Gastrocnemius medialis (tissue), 4 donors: ENCODE measurements at regions not wholly inside any gene's neighbourhood (a gene's known extent, or its start where the extent isn't known, plus 50 kb on each side); places are given as distances from the start of the nearest gene placed in this dataset.
"Not testable (repeated sequence)": the region's sequence is repeated elsewhere in the genome, so short reads cannot be mapped to it uniquely, and the experiment has no call there.

Experiments
- ATAC-seq, 2 donors: fragments of 150-250 bp; one replicate each; pipeline ENCODE4 v1.9.1; 2016
- DNase-seq, 2 donors: peaks; one replicate each; pipeline ENCODE4 v3.0.0-alpha.2; 2019
- H3K27ac ChIP-seq, 4 donors: fragments of 200-600 bp; sonication (generic); 1 replicate in 1 of 4; 2 replicates in 3 of 4; pipeline ENCODE4 v1.5.1; 2016 to 2018; ENCODE audit warnings: mild to moderate bottlenecking in 2 of 4, moderate library complexity in 1 of 4
- H3K27me3 ChIP-seq, 3 donors: fragments of 200-600 bp; sonication (generic) in 2 of 3; 1 replicate in 1 of 3; 2 replicates in 2 of 3; pipeline versions ENCODE4 v1.5.1 to v1.6.0; 2016 to 2019; ENCODE audit warnings: mild to moderate bottlenecking in 1 of 3, moderate library complexity in 1 of 3
- H3K36me3 ChIP-seq, 2 donors: fragments of 200-600 bp; sonication (generic) in 1 of 2; one replicate each; pipeline ENCODE4 v1.5.1; 2017 to 2018
- H3K4me1 ChIP-seq, 2 donors: fragments of 200-600 bp; sonication (generic) in 1 of 2; one replicate each; pipeline ENCODE4 v1.5.1; 2016 to 2017; ENCODE audit warnings: mild to moderate bottlenecking in 2 of 2
- H3K4me3 ChIP-seq, 4 donors: fragments of 200-600 bp; sonication (generic) in 3 of 4; 1 replicate in 1 of 4; 2 replicates in 3 of 4; pipeline ENCODE4 v1.5.1; 2016 to 2019; ENCODE audit warnings: mild to moderate bottlenecking in 2 of 4
- H3K9me3 ChIP-seq, 3 donors: fragments of 200-600 bp; sonication (generic) in 2 of 3; 1 replicate in 1 of 3; 2 replicates in 2 of 3; pipeline ENCODE4 v1.5.1; 2016 to 2019
- POLR2A ChIP-seq, 2 donors: fragments of 450-650 bp; IDR thresholded peaks; one replicate each; pipeline ENCODE4 v1.6.1; 2017; ENCODE audit warnings: antibody characterized with exemption in 2 of 2, mild to moderate bottlenecking in 2 of 2, moderate library complexity in 2 of 2
- in situ Hi-C, 4 donors: fragments of 200-750 bp; cut with MboI; loops; one replicate each; pipeline versions ENCODE4 v1.15.0 to v1.8.0; 2017; ENCODE audit warnings: low sequenced_read_pairs in 4 of 4
- intact Hi-C: fragments of 100-400 bp; cut with DNase I; formaldehyde crosslinking; loops from one replicate; pipeline ENCODE4 v1.15.1; 2023; ENCODE audit warnings: low total_unique reads
- TF ChIP-seq, protein P1 (sequence below), 5 experiments: fragments of 450-650 bp in 3 of 5; fragments of 200-600 bp in 2 of 5; sonication (generic) in 2 of 5; IDR thresholded peaks in 4 of 5; conservative IDR thresholded peaks in 1 of 5; 1 replicate in 4 of 5; 2 replicates in 1 of 5; pipeline ENCODE4 v1.5.1; 2016 to 2019; ENCODE audit warnings: antibody characterized with exemption in 5 of 5, mild to moderate bottlenecking in 3 of 5, moderate library complexity in 3 of 5

DNA sequence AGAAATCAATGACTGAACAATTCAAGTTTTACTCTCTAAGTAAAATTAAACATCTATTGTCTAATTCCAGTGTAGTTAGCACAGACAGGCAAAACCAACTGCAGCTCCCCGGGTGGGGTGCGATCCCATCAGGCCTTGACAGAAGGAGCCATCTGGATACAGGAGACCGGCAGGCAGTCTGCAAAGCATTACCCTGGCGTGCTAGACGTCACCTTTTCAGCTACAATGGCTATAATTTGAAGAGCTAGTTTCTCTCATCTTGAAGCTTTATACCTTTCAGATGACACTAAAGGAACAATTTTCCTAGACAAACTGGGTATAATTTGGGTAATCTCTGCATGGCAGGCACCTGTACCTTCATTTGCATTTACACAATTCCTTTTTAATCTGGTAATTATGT lies 761.5 kb upstream of the SOX11 start:
- in situ Hi-C loops (no loop called here), intact Hi-C loops (no loop called here)
- H3K9me3 ChIP-seq, result no peaks in the 10 kb centered on the region
- ATAC-seq (no peak), DNase-seq (no peak)
- no peaks in the 10 kb centered on the region for H3K27me3 ChIP-seq
- H3K4me1 ChIP-seq, result no peaks in the 10 kb centered on the region
- H3K27ac ChIP-seq, result no peak overlapping the region
- no peak overlapping the region for H3K4me3 ChIP-seq
- H3K36me3 ChIP-seq, result no peaks in the 10 kb centered on the region
- TF ChIP-seq POLR2A (IDR thresholded peaks at IDR 0.05), result no peak
- TF ChIP-seq, protein P1, sequence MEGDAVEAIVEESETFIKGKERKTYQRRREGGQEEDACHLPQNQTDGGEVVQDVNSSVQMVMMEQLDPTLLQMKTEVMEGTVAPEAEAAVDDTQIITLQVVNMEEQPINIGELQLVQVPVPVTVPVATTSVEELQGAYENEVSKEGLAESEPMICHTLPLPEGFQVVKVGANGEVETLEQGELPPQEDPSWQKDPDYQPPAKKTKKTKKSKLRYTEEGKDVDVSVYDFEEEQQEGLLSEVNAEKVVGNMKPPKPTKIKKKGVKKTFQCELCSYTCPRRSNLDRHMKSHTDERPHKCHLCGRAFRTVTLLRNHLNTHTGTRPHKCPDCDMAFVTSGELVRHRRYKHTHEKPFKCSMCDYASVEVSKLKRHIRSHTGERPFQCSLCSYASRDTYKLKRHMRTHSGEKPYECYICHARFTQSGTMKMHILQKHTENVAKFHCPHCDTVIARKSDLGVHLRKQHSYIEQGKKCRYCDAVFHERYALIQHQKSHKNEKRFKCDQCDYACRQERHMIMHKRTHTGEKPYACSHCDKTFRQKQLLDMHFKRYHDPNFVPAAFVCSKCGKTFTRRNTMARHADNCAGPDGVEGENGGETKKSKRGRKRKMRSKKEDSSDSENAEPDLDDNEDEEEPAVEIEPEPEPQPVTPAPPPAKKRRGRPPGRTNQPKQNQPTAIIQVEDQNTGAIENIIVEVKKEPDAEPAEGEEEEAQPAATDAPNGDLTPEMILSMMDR (IDR thresholded peaks at IDR 0.05 in 4 of 5, conservative IDR thresholded peaks at IDR 0.05 in 1 of 5), result no peak

DNA sequence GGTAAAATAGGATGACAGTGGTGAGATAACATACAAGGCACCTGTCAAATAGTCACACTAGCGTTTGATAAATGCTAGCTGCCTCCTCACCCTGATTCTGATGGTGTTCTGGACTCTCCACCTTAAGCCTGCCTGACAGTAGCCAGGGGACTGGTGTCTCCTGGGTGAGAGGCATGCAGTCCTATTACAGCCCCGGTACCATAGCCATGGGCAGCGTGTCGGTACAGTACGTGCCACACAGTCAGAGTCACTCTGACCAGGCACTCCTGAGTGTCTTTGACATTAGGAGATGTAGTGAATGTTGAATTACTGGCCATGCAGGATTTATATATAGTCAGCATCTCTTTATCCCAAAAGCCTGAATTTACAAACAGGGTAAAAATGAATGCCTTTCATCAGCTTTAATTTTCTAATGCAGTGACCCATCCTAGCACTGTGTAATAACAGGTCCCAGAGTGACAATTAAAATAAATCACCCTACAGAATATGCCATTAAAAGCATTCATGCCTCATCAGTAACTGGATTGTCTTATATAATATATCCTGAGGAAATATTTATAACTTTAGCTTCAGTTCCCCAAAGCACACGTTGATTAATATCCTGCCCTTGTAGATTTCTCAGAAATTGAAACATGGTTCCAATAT lies 760.3 kb upstream of the SOX11 start:
- DNase-seq, result no peak
- Histone ChIP-seq H3K9me3 (no peaks in the 10 kb centered on the region), H3K27me3 (no peaks in the 10 kb centered on the region), H3K4me3 (no peak overlapping the region), H3K4me1 (no peaks in the 10 kb centered on the region), H3K36me3 (no peaks in the 10 kb centered on the region), H3K27ac (no peak overlapping the region)
- no peak for ATAC-seq
- TF ChIP-seq POLR2A (IDR thresholded peaks at IDR 0.05), result no peak
- TF ChIP-seq, protein P1 (IDR thresholded peaks at IDR 0.05 in 4 of 5, conservative IDR thresholded peaks at IDR 0.05 in 1 of 5), result no peak
- in situ Hi-C loops, result no loop called here
- intact Hi-C loops, result no loop called here

DNA sequence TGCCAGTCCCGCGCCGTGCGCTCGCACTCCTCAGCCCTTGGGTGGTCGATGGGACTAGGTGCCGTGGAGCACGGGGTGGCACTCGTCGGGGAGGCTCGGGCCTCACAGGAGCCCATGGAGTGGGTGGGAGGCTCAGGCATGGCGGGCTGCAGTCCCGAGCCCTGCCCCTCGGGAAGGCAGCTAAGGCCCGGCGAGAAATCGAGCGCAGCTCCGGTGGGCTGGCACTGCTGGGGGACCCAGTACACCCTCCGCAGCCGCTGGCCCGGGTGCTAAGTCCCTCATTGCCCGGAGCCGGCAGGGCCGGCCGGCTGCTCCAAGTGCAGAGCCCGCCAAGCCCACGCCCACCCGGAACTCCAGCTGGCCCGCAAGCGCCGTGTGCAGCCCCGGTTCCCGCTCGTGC lies 756.9 kb upstream of the SOX11 start:
- in situ Hi-C loops, H3K27ac ChIP-seq: not testable (repeated sequence)

DNA sequence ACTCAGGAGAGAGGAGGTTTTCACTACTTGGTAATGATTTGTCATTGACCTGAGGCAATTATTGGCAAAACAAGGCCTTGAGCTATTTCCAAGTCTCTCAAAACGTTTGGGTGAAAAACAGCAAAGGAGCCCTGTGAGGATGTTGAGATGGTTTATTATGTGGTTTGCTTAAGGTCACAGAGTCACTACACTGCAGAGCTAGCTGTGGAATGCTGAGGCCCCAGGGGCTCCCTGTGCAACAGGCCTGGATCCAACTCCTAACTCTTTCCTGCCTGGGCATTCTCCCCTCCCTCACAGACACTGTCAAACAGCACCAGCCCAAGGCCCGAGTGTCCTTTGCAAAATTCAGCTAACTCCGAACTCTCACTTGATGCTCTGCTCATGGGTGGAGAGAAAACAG lies 754.6 kb upstream of the SOX11 start:
- no peaks in the 10 kb centered on the region for H3K9me3 ChIP-seq
- TF ChIP-seq POLR2A (IDR thresholded peaks at IDR 0.05), result no peak
- TF ChIP-seq, protein P1 (IDR thresholded peaks at IDR 0.05 in 4 of 5, conservative IDR thresholded peaks at IDR 0.05 in 1 of 5), result no peak
- ATAC-seq (no peak), DNase-seq (no peak)
- in situ Hi-C loops, result no loop called here
- no peaks in the 10 kb centered on the region for H3K27me3 ChIP-seq
- no peaks in the 10 kb centered on the region for H3K4me1 ChIP-seq
- H3K27ac ChIP-seq, result no peak overlapping the region
- H3K4me3 ChIP-seq, result no peak overlapping the region
- no peaks in the 10 kb centered on the region for H3K36me3 ChIP-seq
- intact Hi-C loops, result no loop called here

More for the DNA sequence above, 756.9 kb upstream of the SOX11 start:
- intact Hi-C loops, H3K9me3 ChIP-seq, DNase-seq, H3K27me3 ChIP-seq, H3K36me3 ChIP-seq, ATAC-seq, H3K4me3 ChIP-seq, H3K4me1 ChIP-seq: not testable (repeated sequence)

DNA sequence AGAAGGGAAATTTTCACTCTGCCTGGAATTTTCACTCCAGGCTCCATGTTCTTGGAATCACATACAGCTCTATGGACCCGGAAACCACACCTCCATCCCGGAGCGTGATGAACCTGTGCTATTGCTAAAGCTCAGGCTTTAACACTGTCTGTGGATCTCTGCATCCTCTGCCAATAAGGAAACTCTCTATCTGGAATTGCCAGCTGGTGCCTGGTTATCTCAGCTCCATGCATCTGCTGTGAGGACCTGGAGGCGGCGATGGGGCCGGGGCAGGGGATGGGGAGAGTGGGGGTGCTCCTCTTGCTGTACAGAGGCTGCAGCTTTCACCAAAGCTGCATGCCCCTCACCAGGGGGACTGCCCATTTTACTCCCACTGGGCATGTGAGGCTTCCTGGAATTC lies 754.0 kb upstream of the SOX11 start:
- ATAC-seq (no peak), DNase-seq (no peak)
- intact Hi-C loops, result no loop called here
- H3K27ac ChIP-seq, result no peak overlapping the region
- H3K4me3 ChIP-seq, result no peak overlapping the region
- no peak for TF ChIP-seq POLR2A (IDR thresholded peaks at IDR 0.05)
- TF ChIP-seq, protein P1 (IDR thresholded peaks at IDR 0.05 in 4 of 5, conservative IDR thresholded peaks at IDR 0.05 in 1 of 5), result no peak
- H3K4me1 ChIP-seq, result no peaks in the 10 kb centered on the region
- H3K27me3 ChIP-seq, result no peaks in the 10 kb centered on the region
- no peaks in the 10 kb centered on the region for H3K9me3 ChIP-seq
- in situ Hi-C loops, result no loop called here
- no peaks in the 10 kb centered on the region for H3K36me3 ChIP-seq
